Embryonic facial prominence (tissue), 1 donor: ENCODE measurements at regions not wholly inside any gene's neighbourhood (a gene's known extent, or its start where the extent isn't known, plus 50 kb on each side); places are given as distances from the start of the nearest gene placed in this dataset.

ENCODE experiments used
- DNase-seq: peaks from one replicate; pipeline ENCODE4 v3.0.0-alpha.2; 2016; ENCODE audit errors: extremely low spot score

DNA sequence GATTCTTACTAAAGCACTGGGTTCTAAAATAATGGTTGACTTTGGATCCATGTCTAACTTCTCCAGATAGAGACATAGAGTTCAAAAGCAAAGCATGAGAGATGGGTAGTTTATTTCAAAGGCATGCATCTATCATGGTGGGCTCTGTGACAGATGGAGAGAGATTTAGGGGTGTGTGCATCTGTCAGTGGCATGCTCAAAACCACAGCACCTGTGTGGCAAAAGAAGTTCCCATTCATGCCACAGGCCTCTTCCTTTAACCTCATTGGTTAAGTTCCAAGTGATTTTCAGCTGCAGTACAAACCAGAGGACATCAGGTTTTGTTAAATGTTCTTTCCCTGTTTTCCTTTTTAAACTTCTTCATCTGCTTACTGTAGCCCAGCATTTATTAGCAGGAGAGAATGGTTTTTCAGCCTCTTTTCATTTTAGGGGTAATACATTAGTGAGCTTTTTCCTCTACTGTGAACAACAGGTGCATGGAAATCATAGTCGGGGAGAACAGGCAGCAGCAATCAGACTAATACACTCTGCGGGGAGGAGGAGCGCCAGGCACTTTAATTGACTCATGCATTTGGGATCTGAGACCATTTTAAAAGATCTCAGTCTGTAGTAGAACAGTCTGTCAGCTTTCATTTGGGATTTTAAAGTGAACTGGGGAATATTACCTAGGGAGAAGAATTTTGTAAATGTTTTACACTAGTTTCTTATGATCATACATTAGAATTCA is 52.4 kb upstream of the UPP2 start:
- DNase-seq: no peak

DNA sequence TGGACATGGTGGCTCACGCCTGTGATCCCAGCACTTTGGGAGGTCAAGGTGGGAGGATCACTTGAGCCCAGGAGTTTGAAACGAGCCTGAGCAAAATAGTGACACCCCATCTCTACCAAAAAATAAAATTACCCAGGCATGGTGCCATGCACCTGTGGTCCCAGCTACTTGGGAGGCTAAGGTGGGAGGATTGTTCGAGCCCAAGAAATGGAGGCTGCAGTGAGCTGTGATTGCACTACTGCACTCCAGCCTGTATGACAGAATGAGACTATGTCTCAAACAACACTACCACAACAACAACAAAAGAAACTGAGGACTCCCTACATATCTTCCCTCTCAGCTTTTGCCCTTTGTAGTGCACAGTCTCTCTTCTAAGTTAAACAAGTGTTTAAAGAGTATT is 53.3 kb upstream of the UPP2 start:
- DNase-seq: no peak

DNA sequence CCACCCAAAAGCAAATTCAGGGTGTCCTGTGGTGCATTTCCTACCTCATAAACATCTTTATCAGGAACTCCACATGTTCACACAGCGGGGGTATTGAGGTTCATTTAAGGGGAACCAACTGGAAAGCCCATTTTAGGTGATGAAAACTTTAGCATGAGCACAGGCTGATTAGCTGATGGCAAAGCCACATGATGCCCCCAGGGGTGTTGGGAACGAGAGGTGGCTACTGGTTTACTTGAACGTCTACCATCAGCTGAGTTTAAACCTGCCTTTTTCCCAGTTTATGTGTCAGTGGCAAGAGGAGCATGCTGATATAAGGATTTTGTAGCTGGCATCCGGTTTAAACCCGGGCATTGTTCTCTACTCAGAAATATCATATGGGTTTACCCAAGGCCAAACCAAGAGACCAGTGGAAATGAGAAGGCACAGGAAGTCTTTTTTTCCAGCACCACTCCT is 54.5 kb upstream of the UPP2 start:
- no peak for DNase-seq

DNA sequence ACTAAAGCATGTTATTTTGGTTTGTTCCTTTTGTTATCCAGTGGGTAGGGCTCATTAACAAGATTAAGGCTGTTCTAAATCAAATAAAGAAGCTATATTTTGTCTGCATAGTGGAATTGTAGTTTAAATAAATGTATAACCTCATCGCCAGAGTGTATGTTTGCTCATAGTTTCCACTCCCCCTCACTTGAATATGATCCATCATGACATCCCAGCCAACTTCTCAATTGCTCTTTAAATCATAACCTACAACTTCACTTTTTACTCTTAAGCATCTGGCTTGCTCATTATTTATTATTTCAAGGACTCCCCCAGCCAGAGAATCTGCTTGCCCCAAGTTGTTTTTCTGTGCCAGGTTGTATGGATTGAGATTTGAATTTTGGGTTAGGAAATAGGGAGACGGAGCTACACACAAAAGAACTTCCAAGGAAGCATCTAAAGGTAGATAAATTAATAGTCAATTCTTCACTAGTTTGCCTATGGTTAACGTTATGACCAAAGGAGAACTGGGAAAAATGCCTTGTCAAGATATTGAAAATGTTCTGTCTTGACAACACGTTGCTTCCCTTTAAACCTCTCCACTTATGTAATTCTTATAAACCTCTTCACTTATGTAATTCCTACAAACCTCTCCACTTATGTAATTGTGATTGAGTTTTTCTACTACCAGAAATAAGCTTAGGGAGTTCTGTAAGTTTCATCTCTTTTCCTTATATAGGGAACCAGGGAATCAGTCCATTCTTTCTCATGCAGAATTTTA is 55.4 kb upstream of the UPP2 start:
- DNase-seq: peak; percentile 38

DNA sequence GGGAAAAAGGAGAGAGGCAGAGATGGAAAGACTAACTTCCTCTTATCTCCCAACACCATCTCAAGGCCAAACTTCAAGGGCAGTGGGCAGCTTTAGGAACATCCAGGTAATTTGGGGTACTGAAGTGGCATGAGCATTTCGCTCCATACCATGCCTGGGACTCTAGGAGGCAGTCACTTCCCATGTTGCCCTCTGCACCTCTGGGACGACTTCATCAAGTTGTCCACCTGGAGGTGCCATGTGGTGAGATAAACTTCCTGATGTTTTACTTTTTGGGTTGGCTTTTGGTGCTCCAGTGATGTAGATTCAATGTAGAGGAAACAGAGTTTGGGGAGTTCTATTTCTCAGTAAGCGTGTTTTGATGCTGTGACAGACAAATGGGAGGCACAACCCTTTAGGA is 56.3 kb upstream of the UPP2 start:
- DNase-seq: no peak

DNA sequence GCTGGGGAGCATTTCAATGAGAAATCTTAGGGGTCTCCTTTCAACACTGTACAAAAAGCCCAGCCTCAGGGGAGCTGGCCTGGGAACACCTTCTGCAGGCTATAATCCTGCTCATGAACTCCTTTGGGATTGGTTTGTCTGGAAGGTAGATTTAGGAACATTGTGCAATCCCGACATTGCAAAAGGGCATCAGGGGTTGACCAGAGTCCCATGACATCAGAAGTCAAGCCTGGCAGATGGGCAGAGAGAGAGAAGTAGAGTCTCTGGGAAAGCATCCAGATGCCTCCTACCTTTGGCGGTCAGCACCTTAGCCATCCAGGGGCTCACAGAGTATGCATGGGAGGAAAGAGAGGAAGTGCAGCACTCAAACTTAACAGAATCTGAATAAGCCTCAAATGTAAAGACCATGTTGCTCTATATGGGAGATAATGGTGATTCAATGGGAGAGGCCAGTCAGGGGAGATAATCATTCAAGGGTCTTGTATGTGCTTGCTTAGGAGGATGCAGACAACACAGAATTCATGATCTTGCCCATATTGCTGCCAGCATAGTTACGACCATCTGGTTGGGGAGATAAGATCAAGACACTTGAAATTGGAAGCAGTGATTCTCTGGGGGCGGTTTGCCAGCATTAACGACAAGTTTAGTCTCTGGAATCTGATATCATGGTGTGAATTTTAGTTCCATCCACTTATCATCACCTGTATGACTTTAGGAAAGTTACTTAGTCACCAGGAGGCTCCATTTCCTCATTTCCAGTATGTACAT is 58.3 kb upstream of the UPP2 start:
- no peak for DNase-seq

DNA sequence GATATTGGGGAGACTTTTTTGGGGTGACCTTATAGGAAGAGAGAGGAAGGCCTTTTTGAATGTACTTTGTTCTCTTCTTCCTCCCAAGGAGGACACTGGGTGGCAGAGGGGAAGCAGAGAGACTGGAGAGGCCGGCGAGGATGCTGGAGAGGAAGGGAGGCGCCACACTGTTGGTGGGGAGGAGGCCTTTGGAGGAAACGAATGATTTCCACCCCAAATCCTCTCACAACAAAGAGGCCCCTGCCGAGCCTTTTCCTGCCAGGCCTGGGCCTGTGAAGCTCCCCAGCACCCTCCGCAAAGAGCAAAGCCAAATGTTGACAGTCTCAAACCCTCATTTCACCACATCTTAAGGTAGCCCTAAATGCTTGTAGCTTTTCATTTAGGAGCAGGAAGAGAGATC is 59.0 kb upstream of the UPP2 start:
- DNase-seq: no peak

DNA sequence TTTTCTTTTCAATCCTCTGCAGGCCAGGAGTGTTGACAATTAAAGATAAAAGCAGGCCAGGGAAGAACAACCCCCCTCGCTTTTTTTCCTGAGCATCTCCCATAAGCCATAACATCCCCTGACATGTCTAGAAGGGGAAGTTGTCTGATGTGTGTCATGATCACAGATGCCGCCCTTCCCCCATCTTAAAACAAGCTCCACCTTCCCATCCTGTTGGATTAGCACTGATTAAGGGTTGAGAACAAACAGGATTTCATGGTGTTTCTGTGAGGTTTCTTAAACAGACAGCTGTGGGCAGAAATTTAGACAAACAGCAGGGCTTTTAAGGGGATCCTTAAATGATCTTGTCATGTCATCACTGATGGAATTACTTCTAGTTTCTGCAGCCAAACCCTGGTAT is 59.4 kb upstream of the UPP2 start:
- DNase-seq: no peak

DNA sequence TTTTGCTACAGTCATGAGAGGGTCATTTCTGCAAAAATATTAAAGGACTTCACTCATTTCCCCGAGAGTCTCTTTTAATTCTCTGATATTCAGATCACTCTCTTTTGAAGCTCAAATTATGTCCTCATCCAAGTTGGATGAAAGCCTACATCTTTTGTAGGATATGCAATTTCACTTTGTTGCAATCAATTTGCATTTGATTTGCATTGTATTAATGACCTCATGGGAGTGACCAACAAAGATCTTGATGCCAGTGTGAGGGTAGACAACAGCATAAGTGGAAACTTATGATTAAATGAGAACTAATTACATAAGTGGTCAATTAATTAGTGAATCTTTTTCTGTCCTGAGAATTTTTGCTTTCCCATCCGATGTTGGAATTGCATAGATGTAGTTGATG is 60.3 kb upstream of the UPP2 start:
- no peak for DNase-seq

DNA sequence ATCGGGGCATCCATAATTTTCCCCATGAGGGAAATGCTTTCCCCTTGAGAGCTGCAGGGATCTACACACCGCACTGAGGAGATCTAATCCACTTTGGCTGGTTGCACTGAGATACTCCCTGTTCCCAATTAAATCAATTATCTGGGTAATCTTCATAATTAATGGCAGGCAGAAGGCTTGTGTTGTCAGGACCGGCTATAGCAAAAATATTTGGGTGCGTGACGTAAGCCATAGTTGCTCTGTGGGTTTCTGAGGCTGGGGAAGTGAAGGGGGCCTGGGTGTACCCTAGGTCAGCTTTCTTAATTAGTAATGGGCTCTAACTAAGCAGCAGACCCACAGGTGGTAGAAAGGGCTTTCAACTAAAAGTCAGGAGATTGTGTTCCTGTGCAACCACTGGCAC is 62.8 kb upstream of the UPP2 start:
- no peak for DNase-seq

DNA sequence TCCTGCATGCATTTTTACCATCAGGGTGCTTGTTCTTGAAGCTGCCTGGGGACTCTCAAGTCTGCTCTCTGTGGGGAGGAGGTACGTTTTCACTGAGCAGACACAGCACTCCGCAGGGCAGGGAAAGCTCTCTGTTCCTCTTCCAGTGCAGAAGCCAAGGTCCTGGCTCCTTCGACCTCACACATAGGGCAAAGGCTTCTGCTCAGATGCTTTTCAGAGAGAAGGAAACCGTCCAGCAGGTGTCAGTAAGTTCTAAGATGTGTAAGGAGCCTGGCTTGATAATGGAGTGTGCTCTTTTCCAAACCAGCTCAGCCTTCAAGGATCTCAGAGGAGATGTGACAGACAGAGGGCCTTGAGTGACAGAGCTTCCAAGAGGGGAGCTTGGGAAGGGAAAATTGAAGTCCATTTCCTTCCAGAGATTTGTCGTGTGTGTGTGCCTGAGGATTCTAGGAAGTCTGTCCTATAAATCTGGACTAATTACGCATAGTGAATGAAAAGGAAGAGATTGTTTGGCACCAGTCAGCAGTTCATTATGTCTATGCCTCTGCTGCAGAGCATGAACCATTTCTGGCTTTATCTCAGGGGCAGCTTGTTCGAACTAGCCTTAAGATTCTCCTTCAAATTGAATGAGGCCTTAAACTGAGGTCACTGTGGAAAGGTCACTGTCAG is 67.3 kb upstream of the UPP2 start:
- DNase-seq: no peak

DNA sequence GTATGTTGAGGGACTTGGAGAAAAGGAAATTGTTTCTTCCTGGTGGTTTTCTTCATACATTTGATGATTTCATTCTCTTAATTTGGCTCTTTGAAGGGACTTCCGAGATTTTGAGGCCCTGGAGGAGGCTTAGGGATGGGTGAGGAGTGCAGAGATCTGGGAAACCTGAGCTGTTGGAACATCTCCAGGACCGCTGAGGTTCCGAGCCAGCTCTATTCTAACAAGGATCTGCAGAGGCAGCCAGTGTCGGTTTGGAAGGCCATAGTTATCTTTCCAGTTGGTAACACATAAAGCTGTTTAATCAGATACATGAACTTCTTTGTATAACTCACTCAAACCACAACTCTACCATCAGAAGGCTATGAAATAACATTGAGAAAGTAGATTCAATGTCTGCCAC is 70.3 kb upstream of the UPP2 start:
- no peak for DNase-seq

DNA sequence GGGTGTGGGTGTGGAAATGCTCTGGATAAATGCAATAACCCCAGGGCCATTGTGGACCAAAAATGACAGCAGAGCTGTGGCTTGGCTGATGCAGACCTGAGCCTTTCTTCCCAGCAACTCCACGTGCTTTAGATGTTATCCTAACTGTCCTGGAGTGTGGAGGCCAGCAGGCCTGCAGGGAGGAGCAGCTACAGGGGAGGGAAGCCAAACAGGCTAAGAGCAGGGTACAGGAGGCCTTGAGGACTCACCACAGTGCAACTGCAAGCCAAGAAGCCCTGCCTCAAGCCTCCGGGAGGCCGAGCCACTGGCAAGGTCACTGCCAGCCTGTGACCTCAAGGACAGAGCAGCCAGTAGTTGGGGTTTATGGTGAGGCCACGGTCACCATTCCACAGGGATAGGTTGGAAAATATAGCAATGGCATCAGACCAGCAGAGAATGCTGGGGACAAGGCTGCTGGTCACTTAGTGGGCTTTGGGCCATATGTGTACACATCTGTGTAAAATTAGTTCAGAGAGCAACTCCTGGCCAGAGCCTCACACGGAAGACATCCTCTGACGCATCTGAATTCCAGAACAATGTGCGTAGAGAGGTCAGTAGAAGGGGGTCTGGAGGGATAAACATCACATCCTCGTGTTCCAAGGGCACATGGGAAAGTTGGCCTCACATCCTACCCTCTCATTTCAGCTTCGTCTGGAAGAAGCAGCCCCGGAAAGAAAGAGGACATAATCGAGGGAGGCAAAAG is 76.2 kb upstream of the UPP2 start:
- DNase-seq: no peak

DNA sequence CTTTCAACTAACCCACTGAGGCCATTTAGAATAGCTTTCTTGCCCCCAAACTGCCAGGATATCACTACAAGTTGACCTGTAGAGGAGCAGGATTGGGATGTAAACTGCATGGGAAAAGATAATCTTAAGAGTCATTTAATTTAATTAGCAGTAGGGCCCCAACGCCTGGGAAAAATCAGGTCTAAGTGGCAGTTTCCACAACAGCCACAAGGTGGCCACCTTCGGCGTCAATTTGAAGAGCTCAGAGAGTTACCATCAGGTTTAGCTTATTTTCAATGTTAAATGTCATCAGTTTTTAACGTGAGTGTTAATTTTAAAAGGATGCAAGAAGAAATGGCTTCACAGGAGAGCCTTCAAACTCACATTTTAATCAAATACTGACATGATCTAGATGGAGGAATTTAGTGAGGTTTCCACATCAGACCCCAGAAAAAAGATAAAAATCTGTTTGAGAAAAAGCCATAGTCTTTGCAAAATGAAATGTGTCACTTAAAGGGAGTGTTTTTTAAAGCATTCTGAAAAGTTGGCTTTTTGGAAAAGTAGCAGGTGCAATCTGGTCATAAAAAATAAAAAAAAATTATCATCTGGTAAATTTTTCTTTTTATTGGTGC is 77.3 kb upstream of the UPP2 start:
- DNase-seq: no peak

DNA sequence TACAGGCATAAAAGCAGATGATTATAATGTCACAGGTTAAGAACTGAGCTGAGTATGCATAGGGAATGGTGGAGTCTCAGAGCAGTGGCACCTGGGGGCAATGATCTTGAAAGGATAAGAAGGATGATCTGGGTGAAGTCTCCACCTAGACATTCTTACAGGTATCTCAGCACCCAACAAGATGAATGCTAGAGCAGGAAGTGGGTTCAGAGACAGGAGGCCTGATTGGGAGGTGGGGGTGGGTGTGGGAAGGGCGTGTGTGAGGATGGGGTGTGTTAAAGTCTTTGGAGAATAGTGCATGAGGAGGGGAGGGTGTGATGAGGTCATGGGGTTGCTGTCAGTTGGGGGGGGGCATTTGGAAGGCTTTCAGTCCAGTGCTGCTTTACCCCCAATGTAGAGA is 78.8 kb upstream of the UPP2 start:
- no peak for DNase-seq

DNA sequence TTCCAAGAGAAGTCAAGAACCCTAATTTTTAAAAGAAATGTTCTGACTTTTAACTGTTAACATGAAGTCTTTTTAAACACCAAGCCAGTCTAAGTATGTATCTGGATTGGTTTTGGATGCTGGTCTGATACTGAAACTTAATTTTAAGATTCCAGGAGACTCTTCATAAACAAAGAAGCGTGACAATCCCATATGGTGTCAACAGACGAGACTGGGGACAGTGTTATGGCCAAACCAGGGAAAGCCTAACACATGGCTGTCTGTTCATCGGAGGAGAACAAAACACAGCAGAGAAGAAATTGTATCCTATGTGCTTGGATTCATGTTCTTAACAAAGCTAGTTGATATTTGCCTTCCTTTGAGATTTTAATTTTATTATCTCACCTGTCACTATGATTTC is 80.5 kb upstream of the UPP2 start:
- no peak for DNase-seq

DNA sequence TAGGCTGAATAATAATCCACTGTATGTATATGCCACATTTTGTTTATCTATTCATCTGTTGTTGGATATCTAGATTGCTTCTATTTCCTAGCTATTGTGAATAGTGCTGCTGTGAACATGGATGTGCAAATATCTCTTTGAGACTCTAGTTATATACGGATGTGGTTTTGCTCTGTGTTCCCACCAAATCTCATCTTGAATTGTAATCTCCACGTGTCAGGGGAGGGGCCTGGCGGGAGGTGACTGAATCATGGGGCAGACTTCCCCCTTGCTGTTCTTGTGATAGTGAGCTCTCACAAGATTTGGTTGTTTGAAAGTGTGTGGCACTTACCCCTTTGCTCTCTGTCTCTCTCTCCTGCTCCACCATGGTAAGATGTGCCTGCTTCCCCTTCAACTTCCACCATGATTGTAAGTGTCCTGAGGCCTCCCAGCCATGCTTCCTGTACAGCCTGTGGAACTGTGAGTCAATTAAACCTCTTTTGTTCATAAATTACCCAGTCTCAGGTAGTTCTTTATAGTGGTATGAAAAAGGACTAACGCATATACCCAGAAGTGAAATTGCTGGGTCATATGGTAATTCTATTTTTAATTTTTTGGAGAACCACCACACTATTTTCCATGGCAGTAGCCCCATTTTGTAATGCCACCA is 86.1 kb upstream of the UPP2 start:
- DNase-seq: no peak

DNA sequence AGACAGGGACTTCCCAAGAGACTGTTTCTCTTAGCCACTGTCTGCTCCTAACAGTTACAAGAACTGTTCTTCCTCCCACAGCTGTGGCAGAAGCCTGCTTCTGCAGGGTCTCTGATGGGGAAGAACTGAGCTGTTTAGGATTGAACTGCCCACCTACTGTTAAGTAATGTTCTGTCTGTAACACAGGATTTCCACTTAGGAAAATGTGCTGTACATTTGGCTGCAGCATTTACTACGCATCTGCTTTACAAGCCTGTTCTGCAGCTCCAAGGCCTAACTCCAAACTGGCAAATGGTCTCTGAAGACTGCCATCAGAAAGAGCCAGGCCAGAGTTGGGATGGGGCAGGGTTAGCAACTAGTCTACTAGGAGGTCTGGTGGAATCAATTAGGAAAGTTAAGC is 87.8 kb upstream of the UPP2 start:
- DNase-seq: no peak

DNA sequence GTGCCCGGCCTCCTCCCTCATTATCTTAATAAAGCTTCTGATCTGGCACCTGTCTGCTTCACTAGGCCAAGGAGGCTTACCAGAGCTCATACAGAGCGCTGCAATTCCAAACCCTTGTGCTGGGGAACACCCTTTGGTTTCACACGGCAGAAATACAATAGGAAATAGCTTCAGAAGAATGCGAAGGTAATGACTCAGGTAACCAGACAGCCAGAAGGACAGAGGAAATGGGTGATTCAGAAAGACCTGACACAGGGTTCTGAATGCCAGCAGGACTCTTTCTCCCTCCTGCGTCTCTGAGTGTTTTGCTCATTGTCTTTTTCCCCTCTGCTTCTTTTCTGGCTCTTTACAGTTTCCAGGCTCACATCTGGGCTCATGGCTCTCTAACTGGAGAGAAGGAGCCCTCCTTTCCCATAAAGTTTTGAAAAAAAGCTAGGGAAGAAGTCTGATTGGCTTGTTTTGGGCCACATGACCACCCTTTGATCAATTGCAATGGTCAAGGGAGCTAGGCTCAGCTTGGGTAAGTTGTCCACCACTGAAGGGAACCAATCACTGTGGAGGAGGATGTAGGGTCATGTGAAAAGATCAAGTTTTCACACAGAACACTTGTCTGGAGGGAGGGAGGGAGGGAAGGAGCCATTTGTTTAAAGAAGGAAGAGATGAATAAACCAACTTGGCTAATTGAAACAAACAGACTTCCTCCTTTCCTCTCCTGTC is 90.5 kb upstream of the UPP2 start:
- no peak for DNase-seq

DNA sequence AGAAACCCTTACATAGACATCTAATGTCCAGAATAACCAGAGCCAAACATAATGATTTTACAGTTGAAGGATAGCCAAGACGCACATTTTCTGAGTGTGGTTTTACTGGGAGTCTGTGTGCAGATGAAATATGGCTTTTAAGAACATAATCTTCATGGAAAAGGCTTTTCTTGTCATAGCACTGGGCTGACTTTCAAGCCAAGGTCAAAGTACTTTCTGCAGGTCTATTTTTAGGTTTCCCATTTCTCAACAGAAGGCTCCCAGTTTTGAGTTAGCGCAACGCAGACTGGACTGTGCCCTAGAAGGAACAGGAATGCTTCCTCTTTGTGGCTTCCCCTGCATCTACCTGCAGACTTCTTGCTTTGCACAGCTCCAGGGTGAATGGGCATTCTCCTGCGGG is 92.3 kb upstream of the UPP2 start:
- DNase-seq: no peak
